GM12872 (cell line): ENCODE measurements at regions not wholly inside any gene's neighbourhood (a gene's known extent, or its start where the extent isn't known, plus 50 kb on each side); places are given as distances from the start of the nearest gene placed in this dataset.

Experiments used
- CTCF ChIP-seq: IDR thresholded peaks from 3 replicates; pipeline ENCODE4 v1.5.1; 2011; ENCODE audit warnings: low read depth, mild to moderate bottlenecking, low read length, moderate library complexity; ENCODE audit not compliant: insufficient read depth

DNA sequence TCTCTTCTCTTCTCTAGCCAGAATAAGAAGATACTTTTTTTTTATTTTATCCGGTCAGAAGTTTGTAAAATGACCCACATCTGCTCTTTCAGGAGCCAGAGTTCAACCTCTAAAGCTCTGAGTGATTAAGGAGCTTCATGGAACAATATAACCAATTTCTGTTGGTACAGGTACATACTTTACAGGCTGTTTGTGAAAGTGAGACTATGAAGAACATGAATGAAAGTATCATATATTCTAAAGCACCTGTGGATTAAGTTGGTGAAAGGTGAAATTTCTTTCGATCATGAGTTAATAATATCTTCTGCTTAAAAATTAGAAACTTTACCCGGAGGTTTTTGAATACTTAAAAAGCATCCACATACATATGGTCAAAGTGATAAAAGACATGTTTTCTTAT is 65.2 kb downstream of the DMRT2 start:
- TF ChIP-seq CTCF, result no peak

GRCh38 chr9:1117439-1117838 is 67.3 kb downstream of the DMRT2 start:
- TF ChIP-seq CTCF, result no peak

DNA sequence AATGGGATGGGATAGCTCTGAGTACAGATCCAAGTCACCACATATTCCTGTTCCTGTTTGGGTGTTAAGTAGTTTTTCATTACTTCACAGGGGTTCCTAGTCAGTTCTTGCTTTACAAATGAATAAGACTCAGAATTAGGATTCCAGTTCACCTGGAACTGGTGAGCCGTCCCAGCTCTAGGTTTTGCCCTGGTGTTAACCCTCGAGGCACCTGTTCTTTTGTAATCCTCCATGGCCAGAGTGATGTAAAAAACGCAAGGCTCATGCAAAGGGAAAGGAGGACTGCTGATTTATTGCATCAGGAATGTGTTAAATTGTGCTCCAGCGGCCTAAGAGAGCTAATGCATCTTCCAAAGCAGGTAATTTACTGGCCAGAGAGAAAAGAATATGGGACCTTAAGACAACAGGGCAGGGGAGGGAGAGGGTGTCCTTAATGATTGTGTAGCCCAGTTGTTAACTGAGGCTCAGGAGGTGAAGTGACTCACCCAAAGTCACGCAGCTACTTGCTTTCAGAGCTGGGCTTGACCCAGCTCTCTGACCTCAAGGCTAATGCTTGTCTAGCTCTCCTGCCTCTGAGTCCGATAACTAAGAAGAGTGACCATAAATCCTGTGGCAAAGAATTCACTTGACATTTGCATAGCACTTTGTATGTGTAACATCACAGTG is 70.5 kb downstream of the DMRT2 start:
- TF ChIP-seq CTCF, result no peak

- TF ChIP-seq CTCF, result no peak
Observed at GRCh38 chr9:1125741-1126140, 75.6 kb downstream of the DMRT2 start.

- no peak for TF ChIP-seq CTCF
Observed at GRCh38 chr9:1128046-1128445, 77.9 kb downstream of the DMRT2 start.

DNA sequence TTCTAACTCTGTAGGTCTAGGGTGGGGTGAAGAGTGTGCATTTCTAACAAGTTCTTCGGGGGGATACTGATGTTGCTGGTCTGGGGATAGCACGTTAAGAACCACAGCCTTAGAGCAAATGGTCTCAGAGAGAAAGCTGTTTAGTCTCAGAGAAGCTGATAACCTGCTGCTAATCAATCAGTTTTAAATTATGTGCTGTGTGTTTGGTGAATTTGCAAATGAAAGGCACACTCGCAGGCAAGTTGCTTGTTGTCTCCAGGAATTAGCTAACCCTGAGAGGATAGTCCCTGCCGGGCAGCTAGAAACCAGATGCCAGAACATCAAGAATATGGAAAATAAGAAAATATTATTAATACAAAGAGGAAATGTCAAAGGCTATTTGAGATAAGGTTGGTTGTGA is 79.2 kb downstream of the DMRT2 start:
- no peak for TF ChIP-seq CTCF

DNA sequence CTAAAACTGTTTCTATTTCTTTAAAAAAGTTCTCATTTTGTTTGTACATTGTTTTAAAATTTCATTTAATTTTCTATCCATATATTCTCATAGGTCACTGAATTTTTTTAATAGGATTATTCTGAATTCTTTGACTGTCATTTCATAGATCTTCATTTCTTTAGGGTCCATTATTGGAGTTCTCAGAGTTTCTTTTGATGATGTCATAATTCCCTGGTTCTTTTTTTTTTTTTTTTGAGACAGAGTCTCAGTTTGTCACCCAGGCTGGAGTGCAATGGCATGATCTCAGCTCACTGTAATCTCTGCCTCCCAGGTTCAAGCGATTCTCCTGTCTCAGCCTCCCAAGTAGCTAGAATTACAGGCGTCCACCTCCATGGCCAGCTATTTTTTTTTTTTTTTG is 89.9 kb downstream of the DMRT2 start:
- no peak for TF ChIP-seq CTCF

- no peak for TF ChIP-seq CTCF
Observed at GRCh38 chr9:1151691-1152090, 101.5 kb downstream of the DMRT2 start.
